GM11168 (cell line): ENCODE measurements at regions not wholly inside any gene's neighbourhood (a gene's known extent, or its start where the extent isn't known, plus 50 kb on each side); places are given as distances from the start of the nearest gene placed in this dataset.

Source experiments
- in situ Hi-C: fragments of 300-500 bp; cut with MboI; formaldehyde crosslinking; loops from one replicate; pipeline ENCODE4 v1.12.0; 2022; ENCODE audit warnings: low sequenced_read_pairs; ENCODE audit not compliant: unreplicated experiment

- in situ Hi-C loops = no loop called here
Measured at GRCh38 chr10:4373098-4373497, 452.9 kb upstream of the AKR1E2 start.

GRCh38 chr10:4372601-4373000 is 453.4 kb upstream of the AKR1E2 start:
- in situ Hi-C loops = no loop called here

GRCh38 chr10:4371691-4372295 is 454.2 kb upstream of the AKR1E2 start:
- in situ Hi-C loops = no loop called here

GRCh38 chr10:4370376-4370775 is 455.6 kb upstream of the AKR1E2 start:
- in situ Hi-C loops = no loop called here

- in situ Hi-C loops = no loop called here
Measured at GRCh38 chr10:4361581-4361980, 464.4 kb upstream of the AKR1E2 start.

- in situ Hi-C loops = no loop called here
Measured at GRCh38 chr10:4359003-4359402, 467.0 kb upstream of the AKR1E2 start.

- in situ Hi-C loops = no loop called here
Measured at GRCh38 chr10:4357911-4358310, 468.1 kb upstream of the AKR1E2 start.

- in situ Hi-C loops = no loop called here
Measured at GRCh38 chr10:4355350-4355749, 470.7 kb upstream of the AKR1E2 start.

- in situ Hi-C loops = no loop called here
Measured at GRCh38 chr10:4354382-4354812, 471.6 kb upstream of the AKR1E2 start.

GRCh38 chr10:4353964-4354363 is 472.0 kb upstream of the AKR1E2 start:
- in situ Hi-C loops = no loop called here

- in situ Hi-C loops = no loop called here
Measured at GRCh38 chr10:4353059-4353655, 472.9 kb upstream of the AKR1E2 start.

GRCh38 chr10:4352414-4352961 is 473.5 kb upstream of the AKR1E2 start:
- in situ Hi-C loops = no loop called here

- in situ Hi-C loops = no loop called here
Measured at GRCh38 chr10:4351723-4352413, 474.1 kb upstream of the AKR1E2 start.

- in situ Hi-C loops = no loop called here
Measured at GRCh38 chr10:4347397-4347796, 478.6 kb upstream of the AKR1E2 start.

- in situ Hi-C loops = no loop called here
Measured at GRCh38 chr10:4345877-4346646, 479.9 kb upstream of the AKR1E2 start.

- in situ Hi-C loops = no loop called here
Measured at GRCh38 chr10:4344492-4344994, 481.5 kb upstream of the AKR1E2 start.

- in situ Hi-C loops = no loop called here
Measured at GRCh38 chr10:4343873-4344272, 482.1 kb upstream of the AKR1E2 start.

GRCh38 chr10:4343091-4343490 is 482.9 kb upstream of the AKR1E2 start:
- in situ Hi-C loops = no loop called here

- in situ Hi-C loops = no loop called here
Measured at GRCh38 chr10:4338768-4339167, 487.2 kb upstream of the AKR1E2 start.

- in situ Hi-C loops = no loop called here
Measured at GRCh38 chr10:4337563-4337962, 488.4 kb upstream of the AKR1E2 start.
